Testis (tissue), 2 donors: ENCODE measurements at regions not wholly inside any gene's neighbourhood (a gene's known extent, or its start where the extent isn't known, plus 50 kb on each side); places are given as distances from the start of the nearest gene placed in this dataset.

Experiments
- DNase-seq: peaks from one replicate; pipeline ENCODE4 v3.0.0-alpha.2; 2019
- H3K27ac ChIP-seq, 2 donors: fragments of 200-600 bp; sonication (generic); one replicate each; pipeline ENCODE4 v1.5.1; 2019
- H3K27me3 ChIP-seq: fragments of 200-600 bp; sonication (generic); one replicate; pipeline ENCODE4 v1.5.1; 2019
- H3K36me3 ChIP-seq: fragments of 200-600 bp; sonication (generic); one replicate; pipeline ENCODE4 v1.5.1; 2017; ENCODE audit warnings: low read depth; ENCODE audit errors: missing control alignments
- H3K4me1 ChIP-seq: fragments of 200-600 bp; sonication (generic); one replicate; pipeline ENCODE4 v1.5.1; 2019
- H3K4me3 ChIP-seq, 2 donors: fragments of 200-600 bp; sonication (generic); one replicate each; pipeline ENCODE4 v1.5.1; 2017 to 2019
- H3K9me3 ChIP-seq: fragments of 200-600 bp; sonication (generic); one replicate; pipeline ENCODE4 v1.5.1; 2017
- POLR2A ChIP-seq: fragments of 450-650 bp; IDR thresholded peaks from one replicate; pipeline ENCODE4 v1.6.1; 2017; ENCODE audit warnings: antibody characterized with exemption, mild to moderate bottlenecking, moderate library complexity
- WGBS, 2 donors: methylation state at CpG; one replicate each; pipeline ENCODE4 v1.1.5; 2018; 5-methylcytosine and 5-hydroxymethylcytosine counted together
- intact Hi-C: fragments of 100-400 bp; cut with DNase I; formaldehyde crosslinking; loops from one replicate; pipeline ENCODE4 v1.15.1; 2023; ENCODE audit warnings: low total_unique reads
- TF ChIP-seq, protein P1 (sequence below), 3 experiments: fragments of 450-650 bp in 2 of 3; fragments of 200-600 bp in 1 of 3; sonication (generic) in 1 of 3; IDR thresholded peaks; one replicate each; pipeline ENCODE4 v1.5.1; 2016 to 2019; ENCODE audit warnings: antibody characterized with exemption in 3 of 3, mild to moderate bottlenecking in 2 of 3, moderate library complexity in 1 of 3

DNA sequence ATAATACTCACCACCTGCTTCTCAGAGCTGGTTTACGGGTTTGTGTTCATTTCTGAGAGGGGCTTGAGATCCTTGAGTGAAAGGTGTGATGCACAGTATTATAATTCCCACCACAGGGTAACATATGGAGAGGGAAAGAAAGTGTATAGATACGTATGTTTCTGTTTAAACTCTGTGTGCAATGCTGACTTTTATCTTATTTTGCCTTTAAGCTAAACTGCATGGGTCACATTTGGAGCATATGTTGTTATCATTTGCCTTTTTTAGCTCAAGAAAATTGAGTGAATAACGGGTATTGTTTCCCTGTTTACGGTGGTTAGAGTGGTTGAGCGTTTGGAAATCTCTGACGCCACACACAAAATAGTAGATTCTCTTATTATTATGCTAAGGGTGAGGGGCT, 191.1 kb upstream of the NFIA start:
- Histone ChIP-seq H3K27me3 (no peaks in the 10 kb centered on the region), H3K27ac (no peak overlapping the region), H3K4me3 (no peak overlapping the region), H3K9me3 (no peaks in the 10 kb centered on the region), H3K4me1 (no peaks in the 10 kb centered on the region), H3K36me3 (no peaks in the 10 kb centered on the region)
- intact Hi-C loops = no loop called here
- no peak for DNase-seq
- TF ChIP-seq, protein P1, sequence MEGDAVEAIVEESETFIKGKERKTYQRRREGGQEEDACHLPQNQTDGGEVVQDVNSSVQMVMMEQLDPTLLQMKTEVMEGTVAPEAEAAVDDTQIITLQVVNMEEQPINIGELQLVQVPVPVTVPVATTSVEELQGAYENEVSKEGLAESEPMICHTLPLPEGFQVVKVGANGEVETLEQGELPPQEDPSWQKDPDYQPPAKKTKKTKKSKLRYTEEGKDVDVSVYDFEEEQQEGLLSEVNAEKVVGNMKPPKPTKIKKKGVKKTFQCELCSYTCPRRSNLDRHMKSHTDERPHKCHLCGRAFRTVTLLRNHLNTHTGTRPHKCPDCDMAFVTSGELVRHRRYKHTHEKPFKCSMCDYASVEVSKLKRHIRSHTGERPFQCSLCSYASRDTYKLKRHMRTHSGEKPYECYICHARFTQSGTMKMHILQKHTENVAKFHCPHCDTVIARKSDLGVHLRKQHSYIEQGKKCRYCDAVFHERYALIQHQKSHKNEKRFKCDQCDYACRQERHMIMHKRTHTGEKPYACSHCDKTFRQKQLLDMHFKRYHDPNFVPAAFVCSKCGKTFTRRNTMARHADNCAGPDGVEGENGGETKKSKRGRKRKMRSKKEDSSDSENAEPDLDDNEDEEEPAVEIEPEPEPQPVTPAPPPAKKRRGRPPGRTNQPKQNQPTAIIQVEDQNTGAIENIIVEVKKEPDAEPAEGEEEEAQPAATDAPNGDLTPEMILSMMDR (IDR thresholded peaks at IDR 0.05) = no peak
- no peak for TF ChIP-seq POLR2A
- 92 to 93% methylated on average over 6 of the region's 6 CpGs for WGBS, 2 donors

DNA sequence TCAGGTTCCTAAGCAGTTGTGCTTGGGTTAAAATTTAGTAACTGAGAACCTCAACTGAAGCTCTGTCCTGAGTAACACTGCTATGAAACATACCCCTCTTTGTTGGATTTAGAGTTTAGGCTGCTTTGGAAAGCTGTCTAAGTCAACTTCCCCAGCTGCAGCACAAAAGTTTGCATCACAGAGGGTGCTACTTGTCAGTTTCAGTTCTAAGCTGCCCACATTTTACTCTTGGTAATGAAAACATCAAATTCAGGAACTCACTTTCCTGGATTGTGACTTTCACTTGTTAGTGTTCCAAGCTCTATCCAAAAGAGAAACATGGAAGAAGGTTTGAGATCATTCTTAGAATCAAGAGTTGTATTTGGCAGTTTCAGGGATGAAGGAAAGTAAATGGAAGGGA, 191.7 kb upstream of the NFIA start:
- no peaks in the 10 kb centered on the region for H3K36me3 ChIP-seq
- intact Hi-C loops = no loop called here
- H3K4me3 ChIP-seq = no peak overlapping the region
- H3K27me3 ChIP-seq = no peaks in the 10 kb centered on the region
- no peaks in the 10 kb centered on the region for H3K4me1 ChIP-seq
- DNase-seq = no peak
- no peak overlapping the region for H3K27ac ChIP-seq
- no peaks in the 10 kb centered on the region for H3K9me3 ChIP-seq
- TF ChIP-seq, protein P1 (IDR thresholded peaks at IDR 0.05) = no peak
- TF ChIP-seq POLR2A = no peak

DNA sequence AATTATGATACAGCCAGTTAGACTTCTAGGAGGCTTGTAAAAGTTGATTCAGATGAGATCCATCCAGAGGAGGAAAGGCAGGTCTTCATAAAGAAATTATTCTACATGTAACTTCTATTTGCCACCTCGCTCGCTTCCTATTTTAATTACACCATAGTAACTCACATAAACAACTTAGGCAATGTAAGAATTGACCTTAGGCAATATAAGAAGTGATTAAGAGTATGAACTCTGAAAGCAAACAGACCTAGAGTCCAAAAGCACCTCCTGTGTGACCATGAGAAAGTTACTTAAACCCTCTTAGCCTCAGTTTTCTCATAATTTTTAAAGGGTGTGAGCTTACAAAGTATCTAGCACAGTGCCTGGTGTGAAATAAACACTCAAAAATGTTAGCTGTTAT, 192.7 kb upstream of the NFIA start:
- DNase-seq = no peak
- intact Hi-C loops = no loop called here
- TF ChIP-seq POLR2A = no peak
- TF ChIP-seq, protein P1 (IDR thresholded peaks at IDR 0.05) = no peak
- H3K27me3 ChIP-seq = no peaks in the 10 kb centered on the region
- no peak overlapping the region for H3K4me3 ChIP-seq
- no peaks in the 10 kb centered on the region for H3K36me3 ChIP-seq
- 94 to 95% methylated on average over 2 of the region's 2 CpGs for WGBS, 2 donors
- no peaks in the 10 kb centered on the region for H3K9me3 ChIP-seq
- H3K27ac ChIP-seq = no peak overlapping the region
- no peaks in the 10 kb centered on the region for H3K4me1 ChIP-seq

DNA sequence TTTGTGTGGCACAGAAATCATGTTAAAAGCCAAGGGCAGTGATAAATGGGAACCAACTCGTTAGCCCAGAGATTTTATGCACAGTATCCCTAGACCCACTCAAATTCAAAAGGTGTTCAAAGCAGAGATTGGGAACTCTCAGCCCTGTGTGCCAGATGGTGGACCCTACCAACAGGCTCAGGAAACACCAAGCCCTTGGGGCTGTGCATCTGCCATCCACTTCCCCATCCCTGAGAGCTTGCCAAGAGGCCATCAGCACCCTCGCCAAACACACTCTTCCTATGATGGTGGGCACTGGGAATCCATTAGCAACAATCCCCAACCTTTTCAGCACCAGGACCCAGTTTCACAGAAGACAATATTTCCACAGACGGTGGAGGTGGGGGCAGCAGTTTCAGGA, 194.2 kb upstream of the NFIA start:
- Histone ChIP-seq H3K36me3 (no peaks in the 10 kb centered on the region), H3K4me3 (no peak overlapping the region), H3K27ac (no peak overlapping the region), H3K9me3 (no peaks in the 10 kb centered on the region), H3K27me3 (no peaks in the 10 kb centered on the region), H3K4me1 (no peaks in the 10 kb centered on the region)
- 63 to 89% methylated on average over 1 to 3 of the region's 3 CpGs for WGBS, 2 donors
- no peak for DNase-seq
- intact Hi-C loops = no loop called here
- TF ChIP-seq POLR2A = no peak
- TF ChIP-seq, protein P1 (IDR thresholded peaks at IDR 0.05) = no peak

DNA sequence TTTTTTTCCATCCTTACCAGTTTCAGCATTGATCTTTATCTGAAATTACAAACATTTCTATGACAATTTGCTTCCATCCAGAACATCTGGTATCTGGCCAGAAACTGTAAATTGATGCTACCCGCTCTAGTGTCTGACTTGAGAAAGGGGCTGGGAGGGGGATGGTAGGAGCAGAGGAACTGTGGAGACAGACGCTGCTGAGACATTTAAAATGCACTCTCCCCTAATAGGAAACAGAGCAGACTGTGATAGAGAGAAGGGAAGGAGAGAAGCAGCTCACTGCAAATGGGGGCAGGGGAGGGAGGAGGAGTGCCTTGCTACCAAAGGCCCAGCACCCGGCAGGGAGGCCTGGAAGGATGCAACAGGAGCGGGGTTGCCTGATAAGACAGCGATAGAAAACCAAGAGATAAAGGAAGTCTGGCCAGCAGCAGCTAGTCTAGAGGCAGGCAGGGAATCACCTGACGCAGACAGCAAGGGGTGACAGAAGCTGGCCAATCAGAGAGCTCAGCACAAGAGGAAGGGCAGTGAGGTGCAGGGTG, 195.5 kb upstream of the NFIA start:
- Histone ChIP-seq H3K27me3 (no peaks in the 10 kb centered on the region), H3K4me1 (no peaks in the 10 kb centered on the region), H3K4me3 (no peak overlapping the region), H3K9me3 (no peaks in the 10 kb centered on the region), H3K27ac (no peak overlapping the region), H3K36me3 (no peaks in the 10 kb centered on the region)
- whole genome bisulfite sequencing, 2 donors = 63 to 80% methylated on average over 6 of the region's 6 CpGs
- intact Hi-C loops = no loop called here
- TF ChIP-seq, protein P1 (IDR thresholded peaks at IDR 0.05) = no peak
- TF ChIP-seq POLR2A = no peak
- no peak for DNase-seq
